ENCODE measurements at regions not wholly inside any gene's neighbourhood (a gene's known extent, or its start where the extent isn't known, plus 50 kb on each side); places are given as distances from the start of the nearest gene placed in this dataset.

DNA sequence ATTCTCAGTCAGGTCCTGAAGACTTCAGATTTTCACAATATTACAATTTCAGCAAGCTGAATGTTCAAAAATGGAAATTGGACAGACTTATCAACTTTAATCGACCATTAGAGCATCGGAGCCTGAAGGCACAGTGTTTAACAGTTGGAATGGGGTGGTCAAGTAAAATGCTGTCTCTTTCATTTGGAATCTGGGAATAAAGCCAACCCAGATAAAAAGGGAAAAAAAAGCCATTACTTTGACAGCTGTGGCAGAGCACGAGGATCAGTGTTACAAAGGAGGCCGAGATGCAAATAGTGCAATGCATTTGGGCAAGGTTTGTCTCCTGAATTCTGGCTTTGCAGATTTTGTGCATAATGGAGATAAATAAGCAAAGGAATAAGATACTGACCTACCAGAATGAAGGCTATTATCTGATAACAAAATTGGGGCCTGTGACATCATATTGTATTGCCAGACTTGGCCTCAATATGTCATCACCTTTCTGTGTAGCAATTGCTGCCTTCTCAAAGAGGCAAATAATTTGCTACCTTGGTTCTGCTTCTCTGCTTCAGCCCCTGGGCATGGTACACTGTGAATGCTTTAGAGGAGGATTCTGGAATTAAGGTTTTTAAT, 277.5 kb upstream of the KLHL29 start:
- no peak overlapping the region for H3K27ac ChIP-seq (ENCODE audit: low read depth, low read length)
- H3K27me3 ChIP-seq (ENCODE audit: low read length), result no peaks in the 10 kb centered on the region

GRCh38 chr2:23111263-23111662, 273.7 kb upstream of the KLHL29 start:
- Histone ChIP-seq H3K27me3 (ENCODE audit: low read length) (no peaks in the 10 kb centered on the region), H2AFZ (ENCODE audit: low read depth, low read length, severe bottlenecking) (no peak overlapping the region), H3K9me3 (ENCODE audit: insufficient read depth, low read length) (no peaks in the 10 kb centered on the region), H3K9ac (ENCODE audit: low read length) (no peak overlapping the region), H3K27ac (ENCODE audit: low read depth, low read length) (no peak overlapping the region), H3K4me3 (ENCODE audit: insufficient read depth, low read length, poor library complexity, severe bottlenecking) (no peak overlapping the region), H3K79me2 (ENCODE audit: insufficient read depth, low read length) (no peaks in the 10 kb centered on the region), H3K36me3 (ENCODE audit: low read length) (no peaks in the 10 kb centered on the region), H3K9me2 (replicated peaks; ENCODE audit: insufficient read depth, low read length) (no peaks in the 10 kb centered on the region), H3F3A (ENCODE audit: insufficient read depth) (no peaks in the 10 kb centered on the region), H4K20me1 (ENCODE audit: low read depth, low read length) (no peaks in the 10 kb centered on the region), H3K4me2 (ENCODE audit: low read depth, low read length, poor library complexity, severe bottlenecking) (no peak overlapping the region)
- no peak for TF ChIP-seq EZH2phosphoT487 (conservative IDR thresholded peaks at IDR 0.05; ENCODE audit: low read length)
- TF ChIP-seq CTCF (IDR thresholded peaks at IDR 0.05; ENCODE audit: insufficient read depth, low read length, poor library complexity, severe bottlenecking), result no peak

More for the DNA sequence above, 277.5 kb upstream of the KLHL29 start:
- Histone ChIP-seq H3K79me2 (ENCODE audit: insufficient read depth, low read length) (no peaks in the 10 kb centered on the region), H4K20me1 (ENCODE audit: low read depth, low read length) (no peaks in the 10 kb centered on the region), H3K36me3 (ENCODE audit: low read length) (no peaks in the 10 kb centered on the region), H3K4me2 (ENCODE audit: low read depth, low read length, poor library complexity, severe bottlenecking) (no peak overlapping the region), H3F3A (ENCODE audit: insufficient read depth) (no peaks in the 10 kb centered on the region), H3K9me2 (replicated peaks; ENCODE audit: insufficient read depth, low read length) (0 out of 2 replicates have a peak, but pooled peaks cover 4% of the 10 kb centered on the region), H3K9ac (ENCODE audit: low read length) (no peak overlapping the region), H3K4me3 (ENCODE audit: insufficient read depth, low read length, poor library complexity, severe bottlenecking) (no peak overlapping the region), H3K9me3 (ENCODE audit: insufficient read depth, low read length) (no peaks in the 10 kb centered on the region), H2AFZ (ENCODE audit: low read depth, low read length, severe bottlenecking) (no peak overlapping the region)
- TF ChIP-seq EZH2phosphoT487 (conservative IDR thresholded peaks at IDR 0.05; ENCODE audit: low read length) (no peak), CTCF (IDR thresholded peaks at IDR 0.05; ENCODE audit: insufficient read depth, low read length, poor library complexity, severe bottlenecking) (no peak)

- no peaks in the 10 kb centered on the region for H3K27me3 ChIP-seq (ENCODE audit: low read length)
- no peaks in the 10 kb centered on the region for H3F3A ChIP-seq (ENCODE audit: insufficient read depth)
- no peaks in the 10 kb centered on the region for H3K9me3 ChIP-seq (ENCODE audit: insufficient read depth, low read length)
- no peak overlapping the region for H3K27ac ChIP-seq (ENCODE audit: low read depth, low read length)
- no peak overlapping the region for H3K4me3 ChIP-seq (ENCODE audit: insufficient read depth, low read length, poor library complexity, severe bottlenecking)
- H3K79me2 ChIP-seq (ENCODE audit: insufficient read depth, low read length), result no peaks in the 10 kb centered on the region
- no peak overlapping the region for H2AFZ ChIP-seq (ENCODE audit: low read depth, low read length, severe bottlenecking)
- no peak for TF ChIP-seq EZH2phosphoT487 (conservative IDR thresholded peaks at IDR 0.05; ENCODE audit: low read length)
- no peak for TF ChIP-seq CTCF (IDR thresholded peaks at IDR 0.05; ENCODE audit: insufficient read depth, low read length, poor library complexity, severe bottlenecking)
- H4K20me1 ChIP-seq (ENCODE audit: low read depth, low read length), result no peaks in the 10 kb centered on the region
- no peaks in the 10 kb centered on the region for H3K9me2 ChIP-seq (replicated peaks; ENCODE audit: insufficient read depth, low read length)
- H3K36me3 ChIP-seq (ENCODE audit: low read length), result no peaks in the 10 kb centered on the region
- H3K9ac ChIP-seq (ENCODE audit: low read length), result no peak overlapping the region
- H3K4me2 ChIP-seq (ENCODE audit: low read depth, low read length, poor library complexity, severe bottlenecking), result no peak overlapping the region
Measured at GRCh38 chr2:23112517-23112916, 272.5 kb upstream of the KLHL29 start.
